Hepatocyte (in vitro differentiated cells): ENCODE measurements at regions not wholly inside any gene's neighbourhood (a gene's known extent, or its start where the extent isn't known, plus 50 kb on each side); places are given as distances from the start of the nearest gene placed in this dataset.

ENCODE experiments used
- EZH2 ChIP-seq: fragments of 200-600 bp; sonication (generic); IDR thresholded peaks from 2 replicates; pipeline ENCODE4 v1.6.1; 2016; ENCODE audit warnings: antibody characterized with exemption, mild to moderate bottlenecking, borderline replicate concordance
- TF ChIP-seq, protein P1 (sequence below): fragments of 200-600 bp; sonication (generic); IDR thresholded peaks from 2 replicates; pipeline ENCODE4 v1.5.1; 2016; ENCODE audit warnings: antibody characterized with exemption, mild to moderate bottlenecking; ENCODE audit not compliant: poor library complexity

DNA sequence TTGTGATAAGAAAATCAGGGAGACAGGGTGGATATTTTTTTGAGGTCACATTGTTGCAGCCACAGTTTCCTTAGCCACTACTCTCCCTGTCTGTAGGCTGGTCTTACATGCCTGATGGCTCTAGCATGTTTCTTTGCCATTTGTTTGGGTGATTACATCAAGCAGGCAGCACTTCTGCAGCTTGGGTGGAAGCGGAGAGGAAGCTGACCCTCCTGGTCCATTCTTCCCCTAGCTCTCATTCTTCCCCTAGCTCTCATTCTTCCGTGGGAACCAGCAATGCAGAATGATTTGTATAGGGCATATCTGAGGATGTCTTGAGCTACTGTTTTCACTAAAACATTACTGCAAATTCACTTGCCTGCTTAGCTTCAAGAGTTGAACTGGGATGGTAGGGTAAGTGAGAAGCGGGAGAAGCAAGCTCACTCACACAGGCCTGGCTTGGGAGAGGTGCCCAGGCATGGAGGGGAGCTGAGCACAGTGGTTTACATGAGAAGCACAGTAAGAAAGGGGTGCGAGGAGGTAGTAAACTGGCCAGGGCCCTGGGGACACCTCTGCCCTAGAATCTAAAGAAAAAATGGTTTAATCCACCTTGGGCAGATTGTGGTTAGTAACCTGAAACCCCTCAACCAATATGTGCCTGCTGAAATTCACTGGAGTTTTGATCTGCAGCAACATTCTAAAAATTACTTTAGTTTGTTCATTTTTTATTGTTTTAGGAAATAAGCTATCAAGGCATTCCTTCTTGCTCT, 538.9 kb downstream of the RFC3 start:
- TF ChIP-seq, protein P1, sequence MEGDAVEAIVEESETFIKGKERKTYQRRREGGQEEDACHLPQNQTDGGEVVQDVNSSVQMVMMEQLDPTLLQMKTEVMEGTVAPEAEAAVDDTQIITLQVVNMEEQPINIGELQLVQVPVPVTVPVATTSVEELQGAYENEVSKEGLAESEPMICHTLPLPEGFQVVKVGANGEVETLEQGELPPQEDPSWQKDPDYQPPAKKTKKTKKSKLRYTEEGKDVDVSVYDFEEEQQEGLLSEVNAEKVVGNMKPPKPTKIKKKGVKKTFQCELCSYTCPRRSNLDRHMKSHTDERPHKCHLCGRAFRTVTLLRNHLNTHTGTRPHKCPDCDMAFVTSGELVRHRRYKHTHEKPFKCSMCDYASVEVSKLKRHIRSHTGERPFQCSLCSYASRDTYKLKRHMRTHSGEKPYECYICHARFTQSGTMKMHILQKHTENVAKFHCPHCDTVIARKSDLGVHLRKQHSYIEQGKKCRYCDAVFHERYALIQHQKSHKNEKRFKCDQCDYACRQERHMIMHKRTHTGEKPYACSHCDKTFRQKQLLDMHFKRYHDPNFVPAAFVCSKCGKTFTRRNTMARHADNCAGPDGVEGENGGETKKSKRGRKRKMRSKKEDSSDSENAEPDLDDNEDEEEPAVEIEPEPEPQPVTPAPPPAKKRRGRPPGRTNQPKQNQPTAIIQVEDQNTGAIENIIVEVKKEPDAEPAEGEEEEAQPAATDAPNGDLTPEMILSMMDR = no peak
- no peak for TF ChIP-seq EZH2
